Right forelimb (tissue), 1 donor: ENCODE measurements at regions not wholly inside any gene's neighbourhood (a gene's known extent, or its start where the extent isn't known, plus 50 kb on each side); places are given as distances from the start of the nearest gene placed in this dataset.
"Not testable (repeated sequence)": the region's sequence is repeated elsewhere in the genome, so short reads cannot be mapped to it uniquely, and the experiment has no call there.

Experiments
- DNase-seq: peaks from one replicate; pipeline ENCODE4 v3.0.0-alpha.2; 2018

DNA sequence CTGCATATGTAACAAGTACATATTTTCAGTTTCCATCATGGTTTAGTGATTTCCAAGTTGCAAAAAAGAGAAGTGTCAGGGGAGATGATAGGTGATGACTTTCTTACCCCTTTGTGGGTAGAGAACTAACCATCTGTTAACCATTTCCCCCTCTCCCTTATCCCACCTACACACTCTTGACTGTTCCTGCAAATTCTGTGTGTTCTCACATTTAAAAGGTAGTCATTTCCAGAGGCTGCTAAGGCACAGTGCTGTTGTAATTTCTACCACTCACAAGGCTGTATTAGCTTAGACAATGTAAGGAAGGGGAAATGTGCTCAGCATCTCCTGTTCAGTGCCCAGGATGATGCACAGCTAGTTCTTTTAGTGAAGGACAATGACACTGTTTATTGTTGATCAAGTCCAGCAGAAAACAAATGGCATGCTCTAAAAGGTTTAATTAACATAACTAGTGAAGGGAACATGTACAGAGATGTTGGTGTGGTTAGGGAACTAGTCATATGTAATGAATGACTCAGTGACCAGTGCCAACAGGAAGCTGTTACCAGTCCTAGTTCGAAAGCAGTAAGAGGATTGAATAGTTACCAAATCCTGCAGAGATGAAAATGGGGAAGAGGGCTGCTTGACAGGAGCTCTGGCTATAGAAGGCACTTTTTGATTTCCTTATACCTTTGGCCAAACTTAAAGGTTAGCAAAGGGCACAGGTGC is 165.1 kb downstream of the PLK2 start:
- no peak for DNase-seq

DNA sequence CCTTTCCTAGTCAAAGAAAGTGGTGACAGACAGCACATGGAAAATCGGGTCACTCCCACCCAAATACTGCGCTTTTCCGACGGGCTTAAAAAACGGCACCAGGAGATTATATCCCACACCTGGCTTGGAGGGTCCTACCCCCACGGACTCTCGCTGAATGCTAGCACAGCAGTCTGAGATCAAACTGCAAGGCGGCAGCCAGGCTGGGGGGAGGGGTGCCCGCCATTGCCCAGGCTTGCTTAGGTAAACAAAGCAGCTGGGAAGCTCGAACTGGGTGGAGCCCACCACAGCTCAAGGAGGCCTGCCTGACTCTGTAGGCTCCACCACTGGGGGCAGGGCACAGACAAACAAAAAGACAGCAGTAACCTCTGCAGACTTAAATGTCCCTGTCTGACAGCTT is 171.6 kb downstream of the PLK2 start:
- DNase-seq = not testable (repeated sequence)

DNA sequence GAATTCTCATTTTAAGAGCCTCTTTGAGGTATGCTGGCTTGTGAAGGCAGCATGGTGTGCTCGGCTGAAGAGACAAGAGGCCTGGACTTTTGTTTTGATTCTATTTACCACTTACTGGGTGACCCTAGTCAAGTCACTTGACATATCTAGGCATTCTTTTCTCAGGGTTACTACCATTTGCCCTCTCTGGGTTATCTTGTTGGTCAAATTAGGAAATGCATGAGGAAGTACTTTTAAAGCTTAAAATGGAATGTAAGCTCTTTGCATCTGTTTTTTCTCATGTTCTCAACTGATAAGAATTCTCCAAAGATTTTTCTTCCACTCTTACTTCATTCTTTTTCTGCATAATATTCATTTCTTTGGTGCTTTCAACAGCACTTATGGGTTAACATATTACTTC is 173.1 kb downstream of the PLK2 start:
- DNase-seq = no peak

DNA sequence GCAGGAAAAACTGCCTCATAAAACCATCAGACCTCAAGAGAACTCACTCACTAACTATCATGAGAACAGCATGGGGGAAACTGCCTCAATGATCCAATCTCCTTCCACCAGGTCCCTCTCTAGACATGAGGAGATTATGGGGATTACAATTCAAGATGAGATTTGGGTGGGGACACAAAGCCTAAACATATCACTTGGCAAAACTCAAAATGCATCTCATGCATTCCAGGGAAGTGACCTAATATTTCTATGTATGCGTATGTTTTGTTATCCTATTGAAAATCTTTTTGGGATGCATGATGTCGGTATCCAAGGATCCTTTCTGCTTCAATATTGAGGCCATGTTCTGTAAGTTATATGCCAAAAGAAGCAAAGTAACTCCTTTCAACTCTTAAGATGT is 174.0 kb downstream of the PLK2 start:
- DNase-seq = no peak

DNA sequence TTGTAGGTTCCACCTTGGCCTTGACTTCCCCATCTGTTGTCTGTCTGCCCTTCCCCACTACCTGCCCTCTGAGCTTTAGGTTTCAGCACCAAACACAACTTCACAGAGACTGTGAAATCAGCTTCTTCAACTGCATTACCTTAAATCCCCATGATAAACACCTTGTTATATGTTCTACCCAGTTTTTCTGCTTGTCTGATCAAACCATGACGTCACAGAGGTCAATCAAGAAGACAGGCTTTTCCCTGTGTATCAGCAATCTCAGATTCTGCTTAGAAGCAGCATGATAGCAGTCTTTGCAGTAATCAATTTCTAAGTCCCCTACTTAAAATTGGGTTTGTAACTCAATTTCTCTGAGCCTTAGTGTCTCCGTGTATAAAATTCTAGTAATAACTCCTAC is 175.0 kb downstream of the PLK2 start:
- no peak for DNase-seq

DNA sequence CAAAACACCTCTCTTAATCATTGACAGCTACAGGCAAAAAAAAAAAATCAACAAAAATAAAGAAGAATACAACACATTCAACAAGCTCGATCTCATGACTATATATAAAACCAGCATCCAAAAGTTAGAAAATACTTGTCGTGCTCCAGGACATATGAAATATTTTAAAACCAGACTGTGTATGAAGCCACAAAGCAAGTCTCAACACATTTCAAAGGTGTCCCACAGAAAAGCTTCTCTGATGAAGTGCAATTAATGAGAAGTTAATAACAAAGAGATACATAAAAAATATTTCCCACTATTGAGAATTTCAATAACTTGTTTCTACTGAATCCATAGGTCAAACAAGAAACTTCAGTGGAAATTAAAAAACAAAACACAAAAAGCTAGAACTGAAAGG is 178.7 kb downstream of the PLK2 start:
- DNase-seq = no peak

DNA sequence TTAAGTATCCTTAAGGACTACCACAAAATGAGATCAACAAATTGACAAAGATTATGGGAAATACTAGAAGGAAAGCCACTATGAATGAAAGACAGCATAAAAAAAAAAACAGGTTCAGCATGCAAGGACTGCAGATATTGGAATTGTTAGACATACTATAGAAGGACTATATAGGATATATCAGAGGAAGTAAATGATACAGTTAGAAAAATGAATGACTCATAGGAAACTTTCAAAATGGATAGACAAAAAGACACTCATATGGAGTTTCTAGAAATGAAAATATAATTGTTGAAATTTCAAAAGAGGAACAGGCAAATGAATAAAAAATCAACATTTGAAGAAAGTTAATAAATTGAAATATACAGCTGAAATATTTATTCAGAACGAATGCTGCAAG is 180.6 kb downstream of the PLK2 start:
- no peak for DNase-seq

DNA sequence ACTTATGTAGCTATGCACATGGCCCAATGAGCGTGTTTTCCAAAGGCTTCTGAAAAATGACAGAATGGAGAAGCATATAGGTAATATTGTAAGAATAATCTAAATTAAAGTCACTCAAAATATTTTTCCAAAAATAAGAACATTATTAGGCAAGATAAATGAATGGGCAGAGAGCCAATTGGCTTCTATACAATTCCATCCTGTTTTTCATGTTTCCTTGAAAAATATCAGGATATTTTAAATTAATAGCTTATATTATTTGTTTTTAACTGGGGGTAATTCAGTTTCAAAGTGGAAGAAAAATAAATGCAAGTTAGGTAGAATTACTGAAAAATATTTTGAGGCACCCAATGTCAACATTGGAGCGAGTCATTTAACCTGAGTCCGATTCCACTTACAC is 183.5 kb downstream of the PLK2 start:
- no peak for DNase-seq

DNA sequence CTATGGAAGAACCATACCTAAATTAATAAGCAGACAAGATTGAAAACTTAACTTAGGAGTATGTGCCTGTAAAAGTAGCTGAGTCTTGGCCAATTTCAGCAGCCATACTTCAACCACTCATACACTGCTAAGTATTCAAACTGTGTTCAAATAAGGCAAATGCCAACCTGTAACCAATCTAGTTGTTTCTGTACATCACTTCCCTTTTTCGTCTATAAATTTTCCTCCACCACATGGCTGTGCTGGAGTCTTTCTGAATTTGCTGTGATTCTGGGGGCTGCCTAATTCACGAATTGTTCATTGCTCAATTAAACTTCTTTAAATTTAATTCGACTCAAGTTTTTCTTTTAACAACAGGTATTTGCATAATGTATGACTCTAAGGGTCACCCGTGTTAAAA is 184.4 kb downstream of the PLK2 start:
- no peak for DNase-seq

DNA sequence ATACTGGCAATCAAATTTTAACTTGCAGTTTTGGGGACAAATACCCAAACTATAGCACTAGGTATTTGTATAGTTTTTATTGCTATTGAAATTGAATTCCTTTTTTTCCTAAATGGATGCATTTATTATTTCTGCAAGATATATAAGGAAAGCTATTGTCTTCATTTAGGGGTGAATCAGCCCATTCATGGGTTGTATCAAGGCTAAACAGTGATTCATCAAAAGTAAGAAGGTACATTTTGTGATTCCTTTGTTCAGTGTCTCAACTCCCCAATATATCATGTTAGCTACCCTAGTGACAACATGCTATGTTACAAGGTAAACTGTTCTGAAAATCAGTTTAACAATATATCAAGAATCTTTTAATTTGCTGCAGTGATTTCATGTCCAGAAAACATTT is 185.7 kb downstream of the PLK2 start:
- DNase-seq = no peak

DNA sequence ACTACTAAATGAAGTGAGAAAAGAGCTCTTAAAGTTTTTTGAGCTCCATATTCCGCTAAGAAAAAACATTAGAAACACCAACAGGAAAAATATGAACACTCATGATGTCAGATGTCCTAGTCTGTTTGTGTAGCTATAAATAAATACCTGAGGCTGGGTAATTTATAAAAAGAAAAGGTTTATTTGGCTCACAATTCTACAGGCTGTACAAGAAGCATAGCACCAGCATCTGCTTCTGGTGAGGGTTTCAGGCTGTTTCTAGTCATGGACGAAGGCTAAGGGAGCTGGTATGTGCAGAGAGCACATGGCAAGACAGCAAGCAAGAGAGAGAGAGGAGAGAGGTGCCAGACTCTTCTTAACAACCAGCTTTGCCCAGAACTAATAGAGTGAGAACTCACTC is 186.2 kb downstream of the PLK2 start:
- no peak for DNase-seq

DNA sequence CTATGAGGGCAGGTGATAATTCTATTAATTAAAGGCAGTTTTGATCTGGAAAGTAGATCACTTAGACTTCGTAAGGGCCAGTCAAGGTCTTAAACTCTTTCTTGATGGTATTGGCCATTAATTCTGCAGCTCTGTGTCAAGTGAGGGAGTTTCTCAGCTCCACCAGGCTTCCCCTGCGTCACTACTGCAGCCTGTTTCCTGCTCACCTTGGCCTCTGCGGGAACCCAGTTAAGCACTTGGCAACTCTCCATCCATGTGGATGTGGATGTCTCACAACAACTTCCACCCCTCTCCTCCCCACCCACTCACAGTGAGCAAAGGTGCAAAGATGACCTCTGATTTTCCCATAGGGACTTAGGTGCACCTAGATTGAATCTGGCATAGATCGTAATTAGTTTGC is 191.6 kb downstream of the PLK2 start:
- no peak for DNase-seq

DNA sequence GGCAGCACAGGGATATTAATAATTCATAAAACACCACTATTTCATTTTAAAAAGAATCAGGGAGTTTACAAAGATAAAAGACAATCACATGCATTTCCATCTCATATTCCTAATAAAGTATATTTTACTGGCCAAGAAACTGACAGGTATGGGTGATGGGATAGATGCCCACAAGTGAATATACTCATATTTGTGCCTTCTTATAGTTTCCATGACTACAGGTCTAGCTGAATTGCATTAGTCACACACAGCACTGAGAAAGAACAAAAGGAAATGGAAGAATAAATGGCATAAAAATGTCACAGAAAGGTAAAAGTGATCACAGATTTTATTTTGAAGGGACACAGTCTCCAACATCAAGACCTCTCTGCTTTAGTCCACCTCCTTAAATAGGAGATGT is 193.5 kb downstream of the PLK2 start:
- DNase-seq = no peak

DNA sequence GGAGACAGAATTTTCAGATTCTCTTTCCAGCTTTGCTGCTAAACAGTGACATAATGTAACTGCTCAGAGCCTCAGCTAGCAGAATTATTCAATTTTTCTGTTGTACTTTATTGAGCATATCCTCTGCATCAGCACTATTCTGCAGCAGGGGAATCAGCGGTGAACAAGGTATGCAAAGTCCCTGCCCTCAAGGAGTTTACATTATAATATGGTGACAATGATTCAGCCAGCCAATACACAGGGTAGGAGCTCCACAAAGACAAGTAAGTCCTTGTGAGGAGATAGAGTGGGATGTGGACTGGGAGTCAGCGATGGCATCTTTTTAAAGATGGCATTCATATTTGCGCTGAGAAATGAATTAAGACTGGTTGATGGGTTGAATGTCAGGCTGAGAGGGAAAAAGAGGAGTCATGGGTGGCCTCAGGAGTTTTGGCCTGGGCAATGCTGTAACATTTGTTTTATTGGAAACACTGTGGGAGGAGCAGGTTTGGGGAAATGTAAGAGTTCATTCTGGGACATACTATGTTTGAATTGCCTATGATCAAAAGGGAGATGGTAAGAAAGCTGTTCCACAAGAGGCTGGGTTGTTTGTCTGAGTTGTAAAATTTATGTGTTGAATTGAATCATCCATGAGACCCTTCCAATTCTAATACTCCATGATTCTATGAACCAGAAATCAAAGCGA is 194.5 kb downstream of the PLK2 start:
- no peak for DNase-seq

DNA sequence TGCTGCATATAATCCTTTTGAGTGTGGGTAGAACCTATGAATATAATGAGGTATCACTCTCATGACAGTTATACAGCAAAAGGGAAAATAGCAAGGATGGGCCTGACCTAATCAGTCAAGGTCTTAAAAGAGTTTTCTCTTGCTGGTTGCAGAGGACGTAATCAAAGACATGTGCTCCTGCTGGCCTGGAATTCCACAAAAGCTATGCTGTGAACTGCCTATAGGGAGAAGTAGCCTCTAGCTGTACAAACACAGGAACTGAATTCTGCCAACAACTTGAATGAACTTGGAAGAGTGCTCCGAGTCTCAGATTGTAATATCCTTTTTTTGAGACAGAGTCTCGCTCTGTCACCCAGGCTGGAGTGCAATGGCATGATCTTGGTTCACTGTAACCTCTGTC is 195.6 kb downstream of the PLK2 start:
- no peak for DNase-seq

DNA sequence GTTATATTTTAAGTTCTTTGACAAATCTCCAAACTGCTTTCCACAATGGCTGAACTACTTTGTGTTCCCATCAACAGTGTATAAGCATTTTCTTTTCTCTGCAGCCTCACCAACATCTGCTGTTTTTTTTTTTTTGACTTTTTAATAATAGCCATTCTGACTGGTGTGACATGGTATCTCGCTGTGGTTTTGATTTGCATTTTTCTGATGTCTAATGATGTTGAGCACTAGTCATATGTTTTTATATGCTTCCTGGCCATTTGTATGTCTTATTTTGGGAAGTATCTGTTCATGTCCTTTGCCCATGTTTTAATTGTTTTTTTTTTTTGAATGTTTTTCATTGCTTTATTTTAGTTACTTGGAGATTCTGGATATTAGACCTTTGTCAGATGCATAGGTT is 196.6 kb downstream of the PLK2 start:
- no peak for DNase-seq

DNA sequence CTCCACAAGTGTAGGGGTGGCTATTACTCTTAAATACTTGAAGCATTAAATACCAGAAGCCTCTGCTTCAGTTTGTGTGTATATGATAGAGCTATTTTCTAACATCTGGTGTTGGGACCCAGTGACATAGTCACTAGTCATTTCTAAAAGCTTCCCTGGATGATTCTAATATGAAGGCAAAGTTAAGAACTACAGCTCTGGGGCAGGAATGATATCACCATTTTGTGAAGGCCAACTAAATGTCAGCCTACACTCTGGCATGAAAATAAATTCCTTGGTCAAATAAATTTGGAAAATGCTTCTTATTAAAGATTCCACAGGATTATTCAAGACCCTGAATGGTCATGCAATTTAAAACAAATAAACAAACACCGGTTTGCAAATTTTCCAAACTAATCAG is 197.7 kb downstream of the PLK2 start:
- no peak for DNase-seq

DNA sequence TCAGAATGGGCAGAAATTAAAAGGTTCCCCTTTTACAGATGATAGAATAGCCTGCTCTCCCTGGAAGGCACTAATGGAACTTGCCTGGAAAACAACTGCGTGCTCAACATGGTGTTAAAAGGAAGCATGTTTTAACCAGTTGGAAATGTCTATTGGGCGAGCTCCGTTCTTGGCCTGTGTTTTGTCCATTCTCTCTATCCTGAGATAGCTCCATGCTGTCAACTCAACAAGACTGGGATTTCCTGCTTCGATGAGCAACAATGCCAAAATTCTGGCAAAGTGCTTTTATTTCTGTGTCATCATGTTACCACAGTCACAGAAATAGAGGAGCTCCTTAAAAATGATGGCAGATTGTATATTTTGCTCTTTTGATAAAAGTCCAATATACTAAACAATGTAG is 198.3 kb downstream of the PLK2 start:
- no peak for DNase-seq

DNA sequence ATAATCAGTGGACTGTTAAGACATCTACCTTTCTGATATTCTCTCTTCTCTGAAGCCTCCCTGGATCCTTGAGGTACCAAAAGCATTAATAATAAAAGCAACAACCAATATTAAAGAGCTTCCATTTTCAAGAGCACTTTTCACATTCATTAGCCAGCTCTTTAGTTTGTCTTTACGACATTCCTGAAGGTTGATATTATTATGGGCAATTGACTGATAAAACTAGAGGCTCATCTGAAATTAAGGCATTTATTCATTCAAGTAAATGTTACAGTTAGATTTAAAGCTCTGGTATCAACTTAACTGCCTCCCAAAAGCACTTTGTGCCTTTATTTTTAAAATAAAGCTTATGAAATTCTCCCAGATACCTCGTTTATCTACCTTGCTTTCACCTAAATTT is 199.6 kb downstream of the PLK2 start:
- DNase-seq = no peak

DNA sequence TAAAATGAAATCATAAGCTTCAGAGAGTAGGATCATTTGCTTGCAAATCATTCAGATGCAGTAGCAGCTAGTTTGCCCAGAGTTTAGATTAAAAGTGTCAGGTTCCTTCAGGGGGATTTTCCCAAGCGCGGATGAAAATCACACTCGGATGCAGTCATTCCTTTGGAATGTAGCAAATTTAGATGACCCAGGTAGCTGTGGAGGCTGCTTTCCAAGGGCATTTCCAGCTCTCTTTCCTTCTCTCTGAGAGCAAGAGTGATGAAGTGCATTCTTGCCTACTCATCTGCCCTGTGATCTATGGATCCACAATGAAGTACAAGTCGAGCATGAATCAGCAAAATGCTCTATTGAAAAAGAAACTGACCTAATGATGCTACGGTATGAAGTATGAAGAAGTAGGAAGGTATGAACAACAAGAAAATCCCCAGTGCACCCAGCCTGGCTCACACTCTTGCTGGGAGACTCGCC is 200.2 kb downstream of the PLK2 start:
- DNase-seq = no peak

DNA sequence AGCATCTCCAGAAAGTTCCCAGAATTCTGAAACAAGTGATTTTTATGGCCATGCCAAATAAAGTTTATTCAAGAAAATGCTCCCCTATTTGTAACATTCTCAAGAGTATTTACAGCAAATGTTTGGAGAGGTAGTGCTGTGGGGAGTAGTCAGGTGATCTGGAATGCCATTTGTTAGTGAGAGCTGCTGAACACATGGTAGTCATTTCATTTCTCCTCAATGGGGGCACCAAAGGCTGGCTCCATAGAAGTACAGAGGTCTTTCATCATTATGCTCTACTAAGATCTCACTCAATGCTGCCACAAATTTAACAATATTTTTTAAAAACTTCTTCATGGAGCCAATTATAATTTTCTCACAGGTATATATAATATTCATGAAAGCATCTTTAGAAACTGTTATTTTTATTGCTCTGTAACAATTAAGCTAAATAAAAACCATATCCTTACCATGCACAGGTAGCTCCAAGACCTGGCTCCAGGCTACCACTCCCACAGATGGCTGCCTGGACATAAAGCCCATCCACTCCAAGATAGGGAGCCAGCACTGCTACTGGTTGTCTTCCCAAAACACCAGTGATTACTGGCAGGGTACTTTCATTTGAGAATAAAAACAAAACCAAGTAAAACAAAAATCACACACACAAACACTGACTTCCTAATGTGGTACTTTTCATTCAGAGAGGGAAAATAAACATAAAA is 200.8 kb downstream of the PLK2 start:
- no peak for DNase-seq

DNA sequence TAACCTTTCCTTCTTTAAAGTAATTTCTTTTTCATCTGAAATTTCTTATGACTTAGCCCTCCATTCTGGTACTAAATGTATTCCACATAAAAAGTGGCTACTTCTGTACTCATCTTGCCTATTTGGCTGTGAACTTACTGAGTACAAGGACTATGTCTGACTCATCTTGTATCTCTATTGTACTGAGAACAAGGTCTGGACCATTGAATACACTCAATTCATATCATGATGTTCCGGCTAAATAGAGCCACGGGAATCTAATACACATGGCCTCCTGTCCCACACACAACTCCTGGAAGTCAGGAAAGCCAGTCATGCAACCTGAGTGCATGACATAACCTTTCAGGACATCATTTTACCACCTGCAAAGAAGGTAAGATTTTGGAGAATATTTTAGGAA is 203.9 kb downstream of the PLK2 start:
- DNase-seq = no peak

DNA sequence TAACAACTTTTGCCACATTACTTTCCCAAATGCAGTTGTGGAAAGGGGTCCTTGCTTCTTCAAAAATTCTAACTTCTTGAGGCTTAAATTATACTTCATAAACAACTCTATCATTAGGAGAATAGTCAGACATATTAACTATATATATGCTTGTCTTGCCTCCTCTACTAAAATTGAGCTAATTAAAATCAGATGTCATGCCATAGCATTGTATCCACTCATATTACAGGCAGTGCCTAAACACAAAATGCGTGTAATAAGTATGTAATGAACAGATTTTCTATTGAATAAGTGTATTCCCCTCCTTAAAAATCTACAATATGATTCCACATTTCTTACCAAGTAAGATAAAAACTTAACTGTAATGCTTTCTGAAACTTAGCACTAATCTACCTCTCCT is 204.5 kb downstream of the PLK2 start:
- DNase-seq = no peak

DNA sequence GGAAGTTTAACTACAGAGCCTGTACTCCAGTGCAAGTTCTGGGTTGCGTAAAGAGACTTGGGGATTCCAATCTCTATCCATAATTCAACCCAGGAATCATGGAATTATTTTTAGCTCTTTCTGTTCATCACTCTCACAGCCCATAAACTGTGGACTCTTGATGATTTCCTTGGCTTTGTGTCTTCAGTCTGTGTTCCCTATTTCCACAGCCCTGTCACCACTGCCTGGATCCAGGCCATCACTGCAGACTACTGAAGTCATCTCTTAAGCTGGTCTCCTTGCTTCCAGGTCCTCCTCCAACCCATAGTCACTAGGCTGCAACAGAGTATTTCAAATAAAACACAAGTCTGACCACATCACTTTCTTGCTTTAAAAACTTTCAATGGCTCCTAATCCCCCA is 211.7 kb downstream of the PLK2 start:
- no peak for DNase-seq
